ENCODE measurements at regions not wholly inside any gene's neighbourhood (a gene's known extent, or its start where the extent isn't known, plus 50 kb on each side); places are given as distances from the start of the nearest gene placed in this dataset.

GRCh38 chr2:189304360-189304759, 124.8 kb upstream of the COL5A2 start:
- no peak overlapping the region for H3K4me3 ChIP-seq
- no peak for TF ChIP-seq CTCF (IDR thresholded peaks at IDR 0.05)
- no peaks in the 10 kb centered on the region for H3K27me3 ChIP-seq (ENCODE audit: insufficient read depth in 3 of 3, low read length in 2 of 3)
- no peak for DNase-seq
- no peak for ATAC-seq
- H3K9me3 ChIP-seq = no peaks in the 10 kb centered on the region
- intact Hi-C loops (cut with DNase I) = no loop called here
- H3K27ac ChIP-seq = no peak overlapping the region
- H3K4me1 ChIP-seq = no peaks in the 10 kb centered on the region
- H3K36me3 ChIP-seq (ENCODE audit: insufficient read depth in 1 of 2, low read depth in 1 of 2) = no peaks in the 10 kb centered on the region
- WGBS, 3 donors = 78 to 88% (median 87%) methylated on average over 2 of the region's 2 CpGs

GRCh38 chr2:189305291-189305943, 125.9 kb upstream of the COL5A2 start:
- Histone ChIP-seq H3K9me3 (no peaks in the 10 kb centered on the region), H3K4me1 (no peaks in the 10 kb centered on the region), H3K27me3 (ENCODE audit: insufficient read depth in 3 of 3, low read length in 2 of 3) (no peaks in the 10 kb centered on the region), H3K4me3 (no peak overlapping the region), H3K27ac (no peak overlapping the region), H3K36me3 (ENCODE audit: insufficient read depth in 1 of 2, low read depth in 1 of 2) (no peaks in the 10 kb centered on the region)
- intact Hi-C loops (cut with DNase I) = no loop called here
- TF ChIP-seq CTCF (IDR thresholded peaks at IDR 0.05) = no peak
- ATAC-seq (no peak), DNase-seq (no peak)
- WGBS, 3 donors = 88 to 92% (median 91%) methylated on average over 3 of the region's 3 CpGs

GRCh38 chr2:189306525-189306924, 127.0 kb upstream of the COL5A2 start:
- no peak for TF ChIP-seq CTCF (IDR thresholded peaks at IDR 0.05)
- no peaks in the 10 kb centered on the region for H3K9me3 ChIP-seq
- intact Hi-C loops (cut with DNase I) = no loop called here
- no peaks in the 10 kb centered on the region for H3K36me3 ChIP-seq (ENCODE audit: insufficient read depth in 1 of 2, low read depth in 1 of 2)
- no peak overlapping the region for H3K4me3 ChIP-seq
- no peaks in the 10 kb centered on the region for H3K4me1 ChIP-seq
- H3K27ac ChIP-seq = no peak overlapping the region
- no peaks in the 10 kb centered on the region for H3K27me3 ChIP-seq (ENCODE audit: insufficient read depth in 3 of 3, low read length in 2 of 3)
- 94 to 97% (median 96%) methylated on average over 2 of the region's 2 CpGs for WGBS, 3 donors
- no peak for DNase-seq
- peak in 1 of 4 donors; percentile 34 for ATAC-seq

- Histone ChIP-seq H3K27ac (no peak overlapping the region), H3K4me1 (no peaks in the 10 kb centered on the region), H3K4me3 (no peak overlapping the region), H3K9me3 (no peaks in the 10 kb centered on the region), H3K27me3 (ENCODE audit: insufficient read depth in 3 of 3, low read length in 2 of 3) (no peaks in the 10 kb centered on the region), H3K36me3 (ENCODE audit: insufficient read depth in 1 of 2, low read depth in 1 of 2) (no peaks in the 10 kb centered on the region)
- intact Hi-C loops (cut with DNase I) = no loop called here
- no peak for ATAC-seq
- TF ChIP-seq CTCF (IDR thresholded peaks at IDR 0.05) = no peak
- 52 to 64% (median 58%) methylated on average over 3 of the region's 3 CpGs for WGBS, 3 donors
- no peak for DNase-seq
Observed at GRCh38 chr2:189308056-189308790, 128.7 kb upstream of the COL5A2 start.
